ENCODE measurements at regions not wholly inside any gene's neighbourhood (a gene's known extent, or its start where the extent isn't known, plus 50 kb on each side); places are given as distances from the start of the nearest gene placed in this dataset.

DNA sequence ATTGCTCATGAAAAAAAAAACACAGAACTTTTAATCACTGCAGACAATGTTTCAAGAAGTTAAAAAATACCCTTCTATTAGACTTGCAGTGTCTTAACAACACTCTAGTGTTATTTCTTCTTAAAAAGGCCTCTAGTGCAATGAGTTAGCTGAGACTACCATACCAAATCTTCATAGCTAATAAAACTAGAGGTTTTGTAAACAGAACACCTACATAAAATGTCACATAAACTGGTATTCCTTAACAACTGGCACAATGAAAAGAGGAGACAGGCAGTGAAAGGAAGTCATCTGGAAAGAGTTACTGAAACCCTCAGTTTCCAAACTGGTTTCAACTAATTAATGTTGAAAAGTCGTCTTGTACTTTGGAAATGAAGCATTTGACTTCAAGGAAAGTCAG is 394.2 kb upstream of the PMFBP1 start:
- H4K20me1 ChIP-seq (ENCODE audit: low read depth, low read length) = peaks cover 3% of the 10 kb centered on the region; the same call in 1 of the 2 replicates
- H3K9me3 ChIP-seq (ENCODE audit: insufficient read depth, low read length) = no peaks in the 10 kb centered on the region
- no peaks in the 10 kb centered on the region for H3K27me3 ChIP-seq (ENCODE audit: low read length)
- no peaks in the 10 kb centered on the region for H3K9me2 ChIP-seq (replicated peaks; ENCODE audit: insufficient read depth, low read length)
- H3F3A ChIP-seq (ENCODE audit: insufficient read depth) = no peaks in the 10 kb centered on the region
- no peak overlapping the region for H2AFZ ChIP-seq (ENCODE audit: low read depth, low read length, severe bottlenecking)
- TF ChIP-seq EZH2phosphoT487 (conservative IDR thresholded peaks at IDR 0.05; ENCODE audit: low read length) = no peak
- TF ChIP-seq, protein P1, sequence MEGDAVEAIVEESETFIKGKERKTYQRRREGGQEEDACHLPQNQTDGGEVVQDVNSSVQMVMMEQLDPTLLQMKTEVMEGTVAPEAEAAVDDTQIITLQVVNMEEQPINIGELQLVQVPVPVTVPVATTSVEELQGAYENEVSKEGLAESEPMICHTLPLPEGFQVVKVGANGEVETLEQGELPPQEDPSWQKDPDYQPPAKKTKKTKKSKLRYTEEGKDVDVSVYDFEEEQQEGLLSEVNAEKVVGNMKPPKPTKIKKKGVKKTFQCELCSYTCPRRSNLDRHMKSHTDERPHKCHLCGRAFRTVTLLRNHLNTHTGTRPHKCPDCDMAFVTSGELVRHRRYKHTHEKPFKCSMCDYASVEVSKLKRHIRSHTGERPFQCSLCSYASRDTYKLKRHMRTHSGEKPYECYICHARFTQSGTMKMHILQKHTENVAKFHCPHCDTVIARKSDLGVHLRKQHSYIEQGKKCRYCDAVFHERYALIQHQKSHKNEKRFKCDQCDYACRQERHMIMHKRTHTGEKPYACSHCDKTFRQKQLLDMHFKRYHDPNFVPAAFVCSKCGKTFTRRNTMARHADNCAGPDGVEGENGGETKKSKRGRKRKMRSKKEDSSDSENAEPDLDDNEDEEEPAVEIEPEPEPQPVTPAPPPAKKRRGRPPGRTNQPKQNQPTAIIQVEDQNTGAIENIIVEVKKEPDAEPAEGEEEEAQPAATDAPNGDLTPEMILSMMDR (IDR thresholded peaks at IDR 0.05; ENCODE audit: insufficient read depth, low read length, poor library complexity, severe bottlenecking) = no peak
- H3K9ac ChIP-seq (ENCODE audit: low read length) = no peak overlapping the region
- no peak overlapping the region for H3K27ac ChIP-seq (ENCODE audit: low read depth, low read length)
- H3K36me3 ChIP-seq (ENCODE audit: low read length) = no peaks in the 10 kb centered on the region
- H3K79me2 ChIP-seq (ENCODE audit: insufficient read depth, low read length) = no peaks in the 10 kb centered on the region
- no peak overlapping the region for H3K4me3 ChIP-seq (ENCODE audit: insufficient read depth, low read length, poor library complexity, severe bottlenecking)
- H3K4me2 ChIP-seq (ENCODE audit: low read depth, low read length, poor library complexity, severe bottlenecking) = no peak overlapping the region

DNA sequence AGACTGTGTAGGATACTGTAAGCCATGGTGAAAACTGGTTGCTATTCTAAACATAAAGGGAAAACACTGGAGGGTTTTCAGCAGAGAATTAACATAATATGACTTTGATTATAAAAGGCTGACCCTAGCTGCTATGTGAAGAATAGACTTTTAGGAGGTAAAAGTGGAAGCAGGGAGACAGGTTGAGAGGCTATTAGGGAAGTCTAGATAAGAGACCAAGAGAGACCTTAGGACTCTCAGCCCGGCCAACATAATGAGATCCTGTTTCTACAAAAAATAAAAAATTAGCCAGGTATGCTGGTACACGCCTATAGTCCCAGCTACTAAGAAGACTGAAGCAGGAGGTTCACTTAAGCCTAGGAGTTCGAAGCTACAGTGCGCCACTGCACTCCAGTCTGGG is 393.2 kb upstream of the PMFBP1 start:
- Histone ChIP-seq H3K27me3 (ENCODE audit: low read length) (no peaks in the 10 kb centered on the region), H3K4me3 (ENCODE audit: insufficient read depth, low read length, poor library complexity, severe bottlenecking) (no peak overlapping the region), H3F3A (ENCODE audit: insufficient read depth) (no peaks in the 10 kb centered on the region), H3K4me2 (ENCODE audit: low read depth, low read length, poor library complexity, severe bottlenecking) (no peak overlapping the region), H3K27ac (ENCODE audit: low read depth, low read length) (no peak overlapping the region), H4K20me1 (ENCODE audit: low read depth, low read length) (peaks cover 3% of the 10 kb centered on the region; the same call in 1 of the 2 replicates), H3K9me2 (replicated peaks; ENCODE audit: insufficient read depth, low read length) (no peaks in the 10 kb centered on the region), H3K36me3 (ENCODE audit: low read length) (no peaks in the 10 kb centered on the region), H3K9me3 (ENCODE audit: insufficient read depth, low read length) (no peaks in the 10 kb centered on the region), H2AFZ (ENCODE audit: low read depth, low read length, severe bottlenecking) (no peak overlapping the region), H3K9ac (ENCODE audit: low read length) (no peak overlapping the region), H3K79me2 (ENCODE audit: insufficient read depth, low read length) (no peaks in the 10 kb centered on the region)
- TF ChIP-seq EZH2phosphoT487 (conservative IDR thresholded peaks at IDR 0.05; ENCODE audit: low read length) = no peak
- TF ChIP-seq, protein P1 (IDR thresholded peaks at IDR 0.05; ENCODE audit: insufficient read depth, low read length, poor library complexity, severe bottlenecking) = no peak

DNA sequence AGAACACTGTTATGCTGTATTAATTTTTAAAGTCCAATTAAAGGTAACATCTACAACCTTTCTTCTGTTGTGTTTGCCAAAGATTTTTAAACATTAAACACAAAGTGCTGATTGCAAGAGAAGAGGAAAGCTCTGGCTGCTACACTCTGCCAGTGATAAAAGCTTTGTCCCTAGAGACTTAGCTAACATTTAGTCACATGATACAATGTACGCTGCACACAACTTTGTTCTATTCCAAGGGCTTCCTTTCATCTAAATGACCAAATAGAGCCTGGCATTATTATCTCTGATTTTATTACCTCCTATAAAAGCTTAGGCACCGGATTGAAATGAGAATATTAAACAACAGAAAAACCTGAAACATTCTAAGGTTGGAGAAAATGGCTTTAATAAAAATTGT is 388.7 kb upstream of the PMFBP1 start:
- Histone ChIP-seq H3K9me2 (replicated peaks; ENCODE audit: insufficient read depth, low read length) (no peaks in the 10 kb centered on the region), H3F3A (ENCODE audit: insufficient read depth) (no peaks in the 10 kb centered on the region), H3K4me2 (ENCODE audit: low read depth, low read length, poor library complexity, severe bottlenecking) (no peak overlapping the region), H3K27ac (ENCODE audit: low read depth, low read length) (no peak overlapping the region), H3K36me3 (ENCODE audit: low read length) (no peaks in the 10 kb centered on the region), H2AFZ (ENCODE audit: low read depth, low read length, severe bottlenecking) (no peak overlapping the region), H3K27me3 (ENCODE audit: low read length) (no peaks in the 10 kb centered on the region), H4K20me1 (ENCODE audit: low read depth, low read length) (no peaks in the 10 kb centered on the region), H3K9me3 (ENCODE audit: insufficient read depth, low read length) (no peaks in the 10 kb centered on the region), H3K9ac (ENCODE audit: low read length) (no peak overlapping the region), H3K79me2 (ENCODE audit: insufficient read depth, low read length) (no peaks in the 10 kb centered on the region), H3K4me3 (ENCODE audit: insufficient read depth, low read length, poor library complexity, severe bottlenecking) (no peak overlapping the region)
- TF ChIP-seq, protein P1 (IDR thresholded peaks at IDR 0.05; ENCODE audit: insufficient read depth, low read length, poor library complexity, severe bottlenecking) = no peak
- no peak for TF ChIP-seq EZH2phosphoT487 (conservative IDR thresholded peaks at IDR 0.05; ENCODE audit: low read length)
